ENCODE measurements at regions not wholly inside any gene's neighbourhood (a gene's known extent, or its start where the extent isn't known, plus 50 kb on each side); places are given as distances from the start of the nearest gene placed in this dataset.
A peak's percentile ranks its signal among the peaks of the same experiment; 100 is the strongest.

DNA sequence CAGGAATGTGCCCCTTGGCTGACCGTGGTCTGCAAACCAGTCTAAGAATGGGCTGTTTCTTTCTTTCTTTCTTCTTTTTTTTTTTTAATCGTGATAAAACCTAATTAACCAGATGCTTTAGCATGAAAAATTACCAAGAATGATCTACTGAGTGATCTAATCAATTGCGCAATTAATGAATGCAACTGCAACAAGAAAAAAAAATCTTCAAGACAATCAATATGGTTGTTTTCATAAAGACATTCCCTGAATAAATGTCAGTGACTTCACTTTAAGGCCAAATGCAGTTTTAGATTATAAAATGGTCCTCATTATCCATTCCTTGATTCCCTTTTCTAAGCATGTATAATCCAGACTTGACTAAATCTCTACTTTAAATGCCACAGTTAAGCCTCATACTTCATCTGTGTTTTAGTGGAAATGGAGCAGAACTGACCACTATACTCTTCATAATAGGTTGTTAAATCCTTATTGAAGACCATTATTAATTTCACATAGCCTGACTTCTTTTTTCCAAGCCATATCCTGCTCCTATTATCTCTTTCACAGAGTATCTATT lies 51.6 kb upstream of the SETD7 start:
- H3K36me3 ChIP-seq (replicated peaks in 1 of 2; ENCODE audit: control insufficient read depth in 1 of 2, insufficient read depth in 2 of 2, low read length in 2 of 2), result no peaks in the 10 kb centered on the region
- no peak overlapping the region for H2AFZ ChIP-seq (ENCODE audit: low read length)
- 58% methylated on average over 3 of the region's 3 CpGs for whole genome bisulfite sequencing (ENCODE audit: low lambda C conversion rate)
- ATAC-seq (no peak), FAIRE-seq (no peak), DNase-seq (ENCODE audit: low spot score) (no peak)
- no TSS peak for BruUV-seq (replicated peaks)
- ChIA-PET CTCF (ENCODE audit: low intra/inter-chr PET ratio, low total read pairs) (no interaction called here), POLR2A (no interaction called here)
- H3K9ac ChIP-seq (ENCODE audit: insufficient read depth, low read depth, low read length), result no peak overlapping the region
- no peak overlapping the region for H3K4me3 ChIP-seq (replicated peaks in 1 of 3; ENCODE audit: insufficient read depth in 1 of 3, low read depth in 2 of 3, low read length in 3 of 3)
- no peaks in the 10 kb centered on the region for H4K20me1 ChIP-seq (ENCODE audit: insufficient read depth, low read length)
- no peak overlapping the region for H3K4me2 ChIP-seq (ENCODE audit: low read depth, low read length)
- no peaks in the 10 kb centered on the region for H3K9me3 ChIP-seq (ENCODE audit: low read length)
- H3K27me3 ChIP-seq (ENCODE audit: control insufficient read depth in 1 of 2, insufficient read depth in 2 of 2, low read length in 2 of 2), result peaks cover 0 to 3% of the 10 kb centered on the region in 2 experiments; a peak in 2 of 5 replicates
- TF ChIP-seq, protein P1, sequence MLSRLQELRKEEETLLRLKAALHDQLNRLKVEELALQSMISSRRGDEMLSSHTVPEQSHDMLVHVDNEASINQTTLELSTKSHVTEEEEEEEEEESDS (CRISPR knock-in tag; IDR thresholded peaks at IDR 0.05; ENCODE audit: borderline replicate concordance), result no peak
- TF ChIP-seq POLR2AphosphoS5 (IDR thresholded peaks at IDR 0.05; ENCODE audit: low read depth, low read length) (no peak), ZNF264 (CRISPR knock-in tag; IDR thresholded peaks at IDR 0.05) (no peak), ZNF207 (IDR thresholded peaks at IDR 0.05; ENCODE audit: borderline replicate concordance) (no peak), CEBPB (IDR thresholded peaks at IDR 0.05; ENCODE audit: borderline replicate concordance, low read depth, low read length) (peak; percentile 76), ZNF432 (CRISPR knock-in tag; IDR thresholded peaks at IDR 0.05; ENCODE audit: borderline replicate concordance) (no peak), HMG20A (CRISPR knock-in tag; IDR thresholded peaks at IDR 0.05; ENCODE audit: borderline replicate concordance) (no peak), REPIN1 (CRISPR knock-in tag; IDR thresholded peaks at IDR 0.05; ENCODE audit: borderline replicate concordance, low read depth) (no peak)
- TF ChIP-seq, protein P2, sequence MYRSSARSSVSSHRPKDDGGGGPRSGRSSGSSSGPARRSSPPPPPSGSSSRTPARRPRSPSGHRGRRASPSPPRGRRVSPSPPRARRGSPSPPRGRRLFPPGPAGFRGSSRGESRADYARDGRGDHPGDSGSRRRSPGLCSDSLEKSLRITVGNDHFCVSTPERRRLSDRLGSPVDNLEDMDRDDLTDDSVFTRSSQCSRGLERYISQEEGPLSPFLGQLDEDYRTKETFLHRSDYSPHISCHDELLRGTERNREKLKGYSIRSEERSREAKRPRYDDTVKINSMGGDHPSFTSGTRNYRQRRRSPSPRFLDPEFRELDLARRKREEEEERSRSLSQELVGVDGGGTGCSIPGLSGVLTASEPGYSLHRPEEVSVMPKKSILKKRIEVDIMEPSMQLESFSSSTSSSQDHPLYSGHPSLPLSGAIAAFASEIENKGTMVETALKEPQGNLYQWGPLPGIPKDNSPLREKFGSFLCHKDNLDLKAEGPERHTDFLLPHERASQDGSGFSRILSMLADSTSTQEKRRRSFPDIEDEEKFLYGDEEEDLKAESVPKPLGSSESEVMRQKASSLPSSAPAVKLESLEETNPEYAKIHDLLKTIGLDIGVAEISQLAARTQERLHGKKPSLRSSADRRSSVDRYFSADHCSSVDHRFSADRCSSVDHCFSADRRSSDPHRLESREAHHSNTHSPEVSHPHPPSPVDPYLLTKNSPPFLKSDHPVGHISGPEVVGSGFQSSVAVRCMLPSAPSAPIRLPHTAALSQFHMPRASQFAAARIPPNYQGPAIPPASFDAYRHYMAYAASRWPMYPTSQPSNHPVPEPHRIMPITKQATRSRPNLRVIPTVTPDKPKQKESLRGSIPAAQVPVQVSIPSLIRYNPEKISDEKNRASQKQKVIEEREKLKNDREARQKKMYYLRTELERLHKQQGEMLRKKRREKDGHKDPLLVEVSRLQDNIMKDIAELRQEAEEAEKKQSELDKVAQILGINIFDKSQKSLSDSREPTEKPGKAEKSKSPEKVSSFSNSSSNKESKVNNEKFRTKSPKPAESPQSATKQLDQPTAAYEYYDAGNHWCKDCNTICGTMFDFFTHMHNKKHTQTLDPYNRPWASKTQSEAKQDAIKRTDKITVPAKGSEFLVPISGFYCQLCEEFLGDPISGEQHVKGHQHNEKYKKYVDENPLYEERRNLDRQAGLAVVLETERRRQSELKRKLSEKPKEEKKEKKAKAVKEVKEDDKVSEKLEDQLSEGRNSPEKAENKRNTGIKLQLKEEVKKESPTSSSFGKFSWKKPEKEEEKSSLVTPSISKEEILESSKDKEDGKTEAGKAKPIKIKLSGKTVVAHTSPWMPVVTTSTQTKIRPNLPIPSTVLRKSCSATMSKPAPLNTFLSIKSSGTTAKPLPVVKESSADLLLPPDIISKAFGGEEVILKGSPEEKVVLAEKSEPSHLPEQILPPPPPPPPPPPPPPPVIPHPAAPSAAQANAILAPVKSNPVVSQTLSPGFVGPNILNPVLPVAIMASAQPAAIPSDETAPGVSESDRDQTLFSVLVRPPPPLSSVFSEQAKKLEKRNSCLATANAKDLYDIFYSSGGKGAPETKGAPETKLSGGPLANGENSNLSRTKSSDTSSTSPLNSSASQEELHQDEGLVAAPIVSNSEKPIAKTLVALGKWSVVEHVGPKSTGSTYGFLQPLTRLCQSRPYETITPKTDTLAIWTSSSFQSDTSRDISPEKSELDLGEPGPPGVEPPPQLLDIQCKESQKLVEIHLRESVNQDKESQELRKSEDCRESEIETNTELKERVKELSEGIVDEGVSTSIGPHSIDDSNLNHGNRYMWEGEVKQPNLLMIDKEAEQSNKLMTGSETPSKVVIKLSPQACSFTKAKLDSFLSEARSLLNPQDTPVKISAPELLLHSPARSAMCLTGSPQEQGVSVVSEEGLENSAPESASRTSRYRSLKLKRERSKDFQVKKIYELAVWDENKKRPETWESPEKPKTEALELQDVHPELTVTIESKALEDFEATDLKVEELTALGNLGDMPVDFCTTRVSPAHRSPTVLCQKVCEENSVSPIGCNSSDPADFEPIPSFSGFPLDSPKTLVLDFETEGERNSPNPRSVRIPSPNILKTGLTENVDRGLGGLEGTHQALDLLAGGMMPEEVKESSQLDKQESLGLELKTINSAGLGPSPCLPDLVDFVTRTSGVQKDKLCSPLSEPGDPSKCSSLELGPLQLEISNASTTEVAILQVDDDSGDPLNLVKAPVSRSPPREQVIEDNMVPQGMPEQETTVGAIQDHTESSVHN (CRISPR knock-in tag; IDR thresholded peaks at IDR 0.05), result no peak
- no peak overlapping the region for H3K27ac ChIP-seq (ENCODE audit: extremely low read length, insufficient read depth, low read length)
- in situ Hi-C loops (cut with HindIII; ENCODE audit: extremely low pct_ligation_motif_present, low pct_unique_long_range_greater_than_20kb), result no loop called here
- no peaks in the 10 kb centered on the region for H3K79me2 ChIP-seq (ENCODE audit: insufficient read depth, low read length)
- no peaks in the 10 kb centered on the region for H3K4me1 ChIP-seq (ENCODE audit: insufficient read depth, low read length)
- intact Hi-C loops (cut with micrococcal nuclease; ENCODE audit: unreplicated experiment), result no loop called here

Measured in HepG2 (cell line).